ENCODE measurements at regions not wholly inside any gene's neighbourhood (a gene's known extent, or its start where the extent isn't known, plus 50 kb on each side); places are given as distances from the start of the nearest gene placed in this dataset.

GRCh38 chr9:117480253-117480652 is 65.4 kb upstream of the ASTN2 start:
- Histone ChIP-seq H3K27me3 (ENCODE audit: insufficient read depth, low read length, poor library complexity, severe bottlenecking) (no peaks in the 10 kb centered on the region), H2AFZ (ENCODE audit: low read length) (no peak overlapping the region), H4K20me1 (ENCODE audit: insufficient read depth, low read length, poor library complexity, severe bottlenecking) (no peaks in the 10 kb centered on the region), H3K4me3 (ENCODE audit: low read length, poor library complexity, severe bottlenecking) (no peak overlapping the region), H3K4me2 (ENCODE audit: low read depth, low read length, poor library complexity, severe bottlenecking) (no peak overlapping the region), H3K36me3 (ENCODE audit: insufficient read depth, low read length) (no peaks in the 10 kb centered on the region), H3K9me3 (ENCODE audit: insufficient read depth, low read depth, low read length) (no peaks in the 10 kb centered on the region), H3K4me1 (ENCODE audit: insufficient read depth, low read length, poor library complexity, severe bottlenecking) (no peaks in the 10 kb centered on the region), H3K9me2 (replicated peaks; ENCODE audit: low read depth, low read length) (no peaks in the 10 kb centered on the region), H3K79me2 (ENCODE audit: insufficient read depth, low read length) (no peaks in the 10 kb centered on the region), H3K9ac (ENCODE audit: low read depth, low read length, poor library complexity, severe bottlenecking) (no peak overlapping the region), H3F3A (ENCODE audit: low read depth) (no peaks in the 10 kb centered on the region)
- TF ChIP-seq EZH2phosphoT487 (IDR thresholded peaks at IDR 0.05; ENCODE audit: borderline replicate concordance) (no peak), CTCF (conservative IDR thresholded peaks at IDR 0.05; ENCODE audit: low read length) (no peak)

GRCh38 chr9:117473293-117473692 is 58.4 kb upstream of the ASTN2 start:
- Histone ChIP-seq H3K36me3 (ENCODE audit: insufficient read depth, low read length) (no peaks in the 10 kb centered on the region), H3K79me2 (ENCODE audit: insufficient read depth, low read length) (no peaks in the 10 kb centered on the region), H2AFZ (ENCODE audit: low read length) (no peak overlapping the region), H3K9ac (ENCODE audit: low read depth, low read length, poor library complexity, severe bottlenecking) (no peak overlapping the region), H3K9me3 (ENCODE audit: insufficient read depth, low read depth, low read length) (no peaks in the 10 kb centered on the region), H3K4me1 (ENCODE audit: insufficient read depth, low read length, poor library complexity, severe bottlenecking) (no peaks in the 10 kb centered on the region), H3K9me2 (replicated peaks; ENCODE audit: low read depth, low read length) (no peaks in the 10 kb centered on the region), H3F3A (ENCODE audit: low read depth) (no peaks in the 10 kb centered on the region), H4K20me1 (ENCODE audit: insufficient read depth, low read length, poor library complexity, severe bottlenecking) (no peaks in the 10 kb centered on the region), H3K27me3 (ENCODE audit: insufficient read depth, low read length, poor library complexity, severe bottlenecking) (no peaks in the 10 kb centered on the region), H3K4me2 (ENCODE audit: low read depth, low read length, poor library complexity, severe bottlenecking) (no peak overlapping the region), H3K4me3 (ENCODE audit: low read length, poor library complexity, severe bottlenecking) (no peak overlapping the region)
- TF ChIP-seq EZH2phosphoT487 (IDR thresholded peaks at IDR 0.05; ENCODE audit: borderline replicate concordance) = no peak
- no peak for TF ChIP-seq CTCF (conservative IDR thresholded peaks at IDR 0.05; ENCODE audit: low read length)

GRCh38 chr9:117470902-117471301 is 56.0 kb upstream of the ASTN2 start:
- H3K27me3 ChIP-seq (ENCODE audit: insufficient read depth, low read length, poor library complexity, severe bottlenecking) = no peaks in the 10 kb centered on the region
- no peaks in the 10 kb centered on the region for H3K36me3 ChIP-seq (ENCODE audit: insufficient read depth, low read length)
- no peak overlapping the region for H3K9ac ChIP-seq (ENCODE audit: low read depth, low read length, poor library complexity, severe bottlenecking)
- no peak overlapping the region for H2AFZ ChIP-seq (ENCODE audit: low read length)
- H3K4me3 ChIP-seq (ENCODE audit: low read length, poor library complexity, severe bottlenecking) = no peak overlapping the region
- TF ChIP-seq EZH2phosphoT487 (IDR thresholded peaks at IDR 0.05; ENCODE audit: borderline replicate concordance) = no peak
- TF ChIP-seq CTCF (conservative IDR thresholded peaks at IDR 0.05; ENCODE audit: low read length) = no peak
- no peaks in the 10 kb centered on the region for H3K9me2 ChIP-seq (replicated peaks; ENCODE audit: low read depth, low read length)
- H3F3A ChIP-seq (ENCODE audit: low read depth) = no peaks in the 10 kb centered on the region
- H4K20me1 ChIP-seq (ENCODE audit: insufficient read depth, low read length, poor library complexity, severe bottlenecking) = no peaks in the 10 kb centered on the region
- no peak overlapping the region for H3K4me2 ChIP-seq (ENCODE audit: low read depth, low read length, poor library complexity, severe bottlenecking)
- H3K9me3 ChIP-seq (ENCODE audit: insufficient read depth, low read depth, low read length) = no peaks in the 10 kb centered on the region
- H3K4me1 ChIP-seq (ENCODE audit: insufficient read depth, low read length, poor library complexity, severe bottlenecking) = no peaks in the 10 kb centered on the region
- no peaks in the 10 kb centered on the region for H3K79me2 ChIP-seq (ENCODE audit: insufficient read depth, low read length)
